ENCODE measurements at regions not wholly inside any gene's neighbourhood (a gene's known extent, or its start where the extent isn't known, plus 50 kb on each side); places are given as distances from the start of the nearest gene placed in this dataset.
A peak's percentile ranks its signal among the peaks of the same experiment; 100 is the strongest.

- no peak for TF ChIP-seq CTCF (IDR thresholded peaks at IDR 0.05)
- TF ChIP-seq POLR2A (IDR thresholded peaks at IDR 0.05): no peak
- 63% methylated on average over 2 of the region's 3 CpGs for WGBS (ENCODE audit: insufficient coverage, low coverage, low lambda C conversion rate, missing lambda C conversion rate)
- intact Hi-C loops (cut with DNase I): no loop called here
Measured at GRCh38 chr17:36717088-36717487, 115.7 kb downstream of the MRM1 start.

GRCh38 chr17:36720131-36720530 lies 118.7 kb downstream of the MRM1 start:
- no peak for TF ChIP-seq POLR2A (IDR thresholded peaks at IDR 0.05)
- no peak for TF ChIP-seq CTCF (IDR thresholded peaks at IDR 0.05)
- Histone ChIP-seq H3K9me3 (no peaks in the 10 kb centered on the region), H3K27me3 (no peaks in the 10 kb centered on the region), H3K36me3 (no peaks in the 10 kb centered on the region), H3K4me3 (no peak overlapping the region), H3K27ac (no peak overlapping the region), H3K4me1 (no peaks in the 10 kb centered on the region)
- no peak for DNase-seq
- intact Hi-C loops (cut with DNase I): no loop called here
- no peak for ATAC-seq
- WGBS (ENCODE audit: insufficient coverage, low coverage, low lambda C conversion rate, missing lambda C conversion rate): 93% methylated on average over 3 of the region's 4 CpGs

More at GRCh38 chr17:36717088-36717487, 115.7 kb downstream of the MRM1 start:
- Histone ChIP-seq H3K27me3 (no peaks in the 10 kb centered on the region), H3K4me1 (no peaks in the 10 kb centered on the region), H3K9me3 (no peaks in the 10 kb centered on the region), H3K36me3 (no peaks in the 10 kb centered on the region), H3K4me3 (no peak overlapping the region), H3K27ac (no peak overlapping the region)
- DNase-seq (no peak), ATAC-seq (no peak)

- 40% methylated on average over 7 of the region's 8 CpGs for WGBS (ENCODE audit: insufficient coverage, low coverage, low lambda C conversion rate, missing lambda C conversion rate)
- DNase-seq (no peak), ATAC-seq (peak in 1 of 4 donors; percentile 18)
- H3K27ac ChIP-seq: peak overlapping the region in 1 of 3 donors; percentile 8
- no peak for TF ChIP-seq CTCF (IDR thresholded peaks at IDR 0.05)
- no peak for TF ChIP-seq POLR2A (IDR thresholded peaks at IDR 0.05)
- intact Hi-C loops (cut with DNase I): no loop called here
- no peaks in the 10 kb centered on the region for H3K4me1 ChIP-seq
- H3K36me3 ChIP-seq: no peaks in the 10 kb centered on the region
- no peaks in the 10 kb centered on the region for H3K9me3 ChIP-seq
- H3K4me3 ChIP-seq: peak overlapping the region in 1 of 3 donors; percentile 32
- no peaks in the 10 kb centered on the region for H3K27me3 ChIP-seq
Measured at GRCh38 chr17:36721560-36722120, 120.3 kb downstream of the MRM1 start.

- no peak for TF ChIP-seq POLR2A (IDR thresholded peaks at IDR 0.05)
- TF ChIP-seq CTCF (IDR thresholded peaks at IDR 0.05): no peak
- H3K9me3 ChIP-seq: no peaks in the 10 kb centered on the region
- WGBS (ENCODE audit: insufficient coverage, low coverage, low lambda C conversion rate, missing lambda C conversion rate): 14% methylated on average over 15 of the region's 49 CpGs
- no peaks in the 10 kb centered on the region for H3K27me3 ChIP-seq
- H3K27ac ChIP-seq: peak overlapping the region in 1 of 3 donors; percentile 8
- DNase-seq (peak; percentile 42 to 70 (median 48)), ATAC-seq (peak; percentile 66 to 88 (median 72))
- H3K4me1 ChIP-seq: no peaks in the 10 kb centered on the region
- intact Hi-C loops (cut with DNase I): no loop called here
- H3K4me3 ChIP-seq: peak overlapping the region in 2 of 3 donors; percentile 14 to 32
- H3K36me3 ChIP-seq: no peaks in the 10 kb centered on the region
Measured at GRCh38 chr17:36722121-36722902, 120.9 kb downstream of the MRM1 start.

All from right lobe of liver (tissue), 6 donors.